Ovary (tissue), 7 donors: ENCODE measurements at regions not wholly inside any gene's neighbourhood (a gene's known extent, or its start where the extent isn't known, plus 50 kb on each side); places are given as distances from the start of the nearest gene placed in this dataset.

Experiments
- DNase-seq, 5 donors: peaks; one replicate each; pipeline ENCODE4 v3.0.0-alpha.2; 2019 to 2020
- H3K27ac ChIP-seq, 2 donors: fragments of 200-600 bp; one replicate each; pipeline versions ENCODE4 v1.5.1 to v1.8.0; 2019 to 2022
- H3K27me3 ChIP-seq: fragments of 200-600 bp; one replicate; pipeline ENCODE4 v1.8.0; 2022
- H3K36me3 ChIP-seq: fragments of 200-600 bp; sonication (generic); one replicate; pipeline ENCODE4 v1.5.1; 2019
- H3K4me1 ChIP-seq: one replicate; pipeline ENCODE4 v1.8.1; 2013; ENCODE audit warnings: mild to moderate bottlenecking, moderate library complexity; ENCODE audit not compliant: insufficient read depth
- H3K4me3 ChIP-seq: fragments of 200-600 bp; sonication (generic); one replicate; pipeline ENCODE4 v1.5.1; 2017
- H3K9me3 ChIP-seq, 2 donors: fragments of 200-600 bp in 1 of 2; sonication (generic) in 1 of 2; one replicate each; pipeline versions ENCODE4 v1.5.1 to v1.8.1; 2013 to 2019; ENCODE audit warnings: mild to moderate bottlenecking in 1 of 2, moderate library complexity in 1 of 2
- CTCF ChIP-seq, 3 donors: fragments of 450-650 bp in 2 of 3; fragments of 200-600 bp in 1 of 3; IDR thresholded peaks; one replicate each; pipeline versions ENCODE4 v1.5.1 to v1.8.0; 2016 to 2022; ENCODE audit warnings: antibody characterized with exemption in 3 of 3, mild to moderate bottlenecking in 1 of 3
- EP300 ChIP-seq: sonication (generic); formaldehyde crosslinking; IDR thresholded peaks from one replicate; pipeline ENCODE4 v1.6.1; 2017; ENCODE audit warnings: antibody characterized with exemption
- POLR2A ChIP-seq: fragments of 450-650 bp; IDR thresholded peaks from one replicate; pipeline ENCODE4 v1.6.1; 2017; ENCODE audit warnings: antibody characterized with exemption, mild to moderate bottlenecking, moderate library complexity
- WGBS, 3 donors: extraction: QIAGEN DNeasy Blood & Tissue Kit in 1 of 3; methylation state at CpG; one replicate each; pipeline versions ENCODE4 v1.1.5 to v1.1.7; 2013 to 2017; 5-methylcytosine and 5-hydroxymethylcytosine counted together
- intact Hi-C, 4 donors: fragments of 100-400 bp; cut with DNase I; formaldehyde crosslinking; loops; one replicate each; pipeline versions ENCODE4 v1.11.0 to v1.15.1; 2022 to 2023
- donor health status: DM: no; HTN: no; CAD: no; lungs with moderate emphysema.
- donor health status: DM: no; HTN: no; CAD: no.
- donor health status: Bipolar disorder and iron deficiency.
- donor health status: DM: no; HTN: no; CAD: no.
- donor health status: DM: yes; HTN: yes; CAD: no.

DNA sequence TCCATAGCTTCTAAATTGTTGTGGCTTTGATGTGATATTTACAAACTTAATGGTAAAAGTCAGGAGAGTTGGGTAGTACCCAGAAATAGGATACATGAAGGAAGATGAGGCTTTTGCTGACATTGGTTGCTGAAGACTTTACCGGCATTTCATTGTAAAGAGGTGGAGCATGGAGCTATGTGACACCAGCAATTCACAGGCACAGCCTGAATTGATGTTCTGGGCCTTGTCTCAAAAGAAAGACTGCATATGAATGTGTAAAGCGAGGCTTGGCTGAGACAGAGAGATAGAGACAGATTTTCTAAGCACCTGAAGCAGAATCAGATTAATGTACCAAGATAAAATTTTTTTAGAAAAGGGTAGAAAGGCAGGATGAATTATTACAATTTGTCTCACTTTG is 864.9 kb upstream of the ID2 start:
- 92 to 96% (median 95%) methylated on average over 2 of the region's 2 CpGs for WGBS, 3 donors
- no peak for DNase-seq
- no peaks in the 10 kb centered on the region for H3K36me3 ChIP-seq
- H3K27me3 ChIP-seq, result no peaks in the 10 kb centered on the region
- TF ChIP-seq CTCF (IDR thresholded peaks at IDR 0.05) (no peak), POLR2A (no peak), EP300 (no peak)
- no peaks in the 10 kb centered on the region for H3K9me3 ChIP-seq
- H3K4me1 ChIP-seq, result no peaks in the 10 kb centered on the region
- H3K27ac ChIP-seq, result no peak overlapping the region
- H3K4me3 ChIP-seq, result no peak overlapping the region
- intact Hi-C loops, result no loop called here

GRCh38 chr2:7819316-7819715 is 862.5 kb upstream of the ID2 start:
- Histone ChIP-seq H3K36me3 (no peaks in the 10 kb centered on the region), H3K9me3 (no peaks in the 10 kb centered on the region), H3K27me3 (no peaks in the 10 kb centered on the region), H3K4me3 (no peak overlapping the region), H3K4me1 (no peaks in the 10 kb centered on the region), H3K27ac (no peak overlapping the region)
- no peak for TF ChIP-seq EP300
- TF ChIP-seq CTCF (IDR thresholded peaks at IDR 0.05), result no peak
- TF ChIP-seq POLR2A, result no peak
- intact Hi-C loops, result no loop called here
- no peak for DNase-seq
- 90 to 94% (median 93%) methylated on average over 5 of the region's 5 CpGs for WGBS, 3 donors

DNA sequence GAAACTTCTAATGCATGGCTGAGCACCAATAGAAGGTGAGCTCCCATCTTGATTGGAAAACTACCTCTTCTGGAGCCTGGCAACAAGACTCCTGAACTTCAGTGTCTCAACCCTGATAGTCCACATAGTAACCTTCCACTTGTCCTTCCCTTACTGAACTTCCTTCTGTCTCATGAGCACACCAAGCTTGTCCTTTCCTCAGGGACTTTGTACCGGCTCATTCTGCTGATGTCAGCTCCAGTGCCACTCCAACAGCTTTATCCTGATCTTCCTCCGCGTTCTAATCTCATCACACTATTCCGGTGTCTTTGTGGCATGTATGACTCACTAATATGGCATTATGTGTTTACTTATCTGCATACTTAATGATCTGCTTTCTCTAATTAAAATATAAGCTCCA is 862.0 kb upstream of the ID2 start:
- Histone ChIP-seq H3K27me3 (no peaks in the 10 kb centered on the region), H3K9me3 (no peaks in the 10 kb centered on the region), H3K4me3 (no peak overlapping the region), H3K36me3 (no peaks in the 10 kb centered on the region), H3K27ac (no peak overlapping the region), H3K4me1 (no peaks in the 10 kb centered on the region)
- 47 to 72% (median 53%) methylated on average over 4 of the region's 4 CpGs for WGBS, 3 donors
- no peak for TF ChIP-seq EP300
- no peak for TF ChIP-seq CTCF (IDR thresholded peaks at IDR 0.05)
- no peak for TF ChIP-seq POLR2A
- DNase-seq, result no peak
- intact Hi-C loops, result no loop called here

DNA sequence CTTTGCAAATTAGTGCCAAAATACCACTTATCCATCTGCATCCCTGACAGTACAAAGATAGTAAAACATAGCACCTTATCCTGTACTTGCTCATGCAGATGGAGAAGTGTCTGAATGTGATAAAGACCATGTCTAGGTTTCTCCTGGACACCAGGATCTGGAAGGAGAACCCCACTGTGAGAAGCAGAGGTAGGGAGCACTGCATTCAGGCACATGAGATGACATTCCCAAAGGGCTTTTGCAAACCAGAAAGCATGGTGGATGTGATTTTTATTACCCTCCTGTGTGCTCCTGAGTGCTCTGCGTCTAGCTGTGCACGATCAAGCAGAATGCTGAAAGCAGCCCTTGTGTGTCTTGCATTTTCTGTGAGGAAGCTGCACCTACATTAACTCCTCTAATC is 857.6 kb upstream of the ID2 start:
- no peak for DNase-seq
- 87 to 93% (median 88%) methylated on average over 2 of the region's 2 CpGs for WGBS, 3 donors

More for the DNA sequence above, 857.6 kb upstream of the ID2 start:
- Histone ChIP-seq H3K4me3 (no peak overlapping the region), H3K27ac (no peak overlapping the region), H3K27me3 (no peaks in the 10 kb centered on the region), H3K36me3 (no peaks in the 10 kb centered on the region), H3K9me3 (no peaks in the 10 kb centered on the region), H3K4me1 (no peaks in the 10 kb centered on the region)
- intact Hi-C loops, result no loop called here
- TF ChIP-seq CTCF (IDR thresholded peaks at IDR 0.05) (no peak), EP300 (no peak), POLR2A (no peak)
